PFSK-1 (cell line): ENCODE measurements at regions not wholly inside any gene's neighbourhood (a gene's known extent, or its start where the extent isn't known, plus 50 kb on each side); places are given as distances from the start of the nearest gene placed in this dataset.

Experiments
- POLR2AphosphoS5 ChIP-seq: IDR thresholded peaks from 2 replicates; pipeline ENCODE4 v1.6.1; 2012; ENCODE audit warnings: low read depth, mild to moderate bottlenecking, control low read depth, low read length, moderate library complexity
- SIN3A ChIP-seq: IDR thresholded peaks from 2 replicates; pipeline ENCODE4 v1.6.1; 2012; ENCODE audit warnings: mild to moderate bottlenecking, low read length, moderate library complexity, borderline replicate concordance; ENCODE audit not compliant: insufficient read depth

DNA sequence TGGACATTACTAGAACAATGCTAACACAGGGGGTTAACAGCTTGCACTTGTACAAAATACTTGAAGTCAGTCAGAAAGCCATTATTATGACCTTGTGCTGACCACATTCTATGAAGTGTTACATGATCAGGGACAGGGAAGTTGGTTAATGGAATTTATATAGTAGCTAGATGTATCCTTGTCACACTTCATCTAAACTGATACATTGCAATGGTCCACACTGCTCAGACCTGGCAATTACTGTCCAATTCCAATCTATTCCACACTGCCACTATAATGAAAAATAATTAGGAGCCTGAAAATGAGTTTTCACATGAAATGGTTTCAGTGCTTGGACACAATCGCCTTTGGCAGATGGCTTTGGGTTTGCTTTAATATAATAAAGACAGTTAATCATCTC is 850.8 kb downstream of the EPHA7 start:
- TF ChIP-seq SIN3A (no peak), POLR2AphosphoS5 (no peak)
